ENCODE measurements at regions not wholly inside any gene's neighbourhood (a gene's known extent, or its start where the extent isn't known, plus 50 kb on each side); places are given as distances from the start of the nearest gene placed in this dataset.
"Not testable (repeated sequence)": the region's sequence is repeated elsewhere in the genome, so short reads cannot be mapped to it uniquely, and the experiment has no call there.

- not testable (repeated sequence) for TF ChIP-seq POLR2A, CTCF (IDR thresholded peaks at IDR 0.05)
These were observed 116.0 kb upstream of the PALM2AKAP2 start for GRCh38 chr9:109663978-109664377.

Data from esophagus squamous epithelium (tissue), 4 donors.